Chondrocyte (in vitro differentiated cells): ENCODE measurements at regions not wholly inside any gene's neighbourhood (a gene's known extent, or its start where the extent isn't known, plus 50 kb on each side); places are given as distances from the start of the nearest gene placed in this dataset.

Experiments
- DNase-seq: peaks from one replicate; pipeline ENCODE4 v3.0.0; 2021; ENCODE audit warnings: mixed read lengths, low spot score
- H3K27ac Mint-ChIP-seq: one replicate; pipeline ENCODE4 v1.8.0; 2021; ENCODE audit warnings: mild to moderate bottlenecking, moderate library complexity, mixed read lengths; ENCODE audit not compliant: unreplicated experiment
- H3K27me3 Mint-ChIP-seq: 2 replicates; pipeline ENCODE4 v1.8.0; 2021; ENCODE audit warnings: low read depth, mixed read lengths
- H3K36me3 Mint-ChIP-seq: 2 replicates; pipeline ENCODE4 v1.8.0; 2021; ENCODE audit warnings: low read depth, mixed read lengths
- H3K4me1 Mint-ChIP-seq: 2 replicates; pipeline ENCODE4 v1.8.0; 2021; ENCODE audit warnings: low read depth, mild to moderate bottlenecking, mixed read lengths
- H3K4me3 Mint-ChIP-seq: one replicate; pipeline ENCODE4 v1.8.0; 2021; ENCODE audit warnings: mild to moderate bottlenecking, moderate library complexity, mixed read lengths; ENCODE audit not compliant: unreplicated experiment
- H3K9me3 Mint-ChIP-seq: 2 replicates; pipeline ENCODE4 v1.8.0; 2021; ENCODE audit warnings: low read depth, mixed read lengths
- TF ChIP-seq, protein P1 (sequence below): fragments of 200-600 bp; sonication (generic); IDR thresholded peaks from 2 replicates; pipeline ENCODE4 v1.5.0; 2021; ENCODE audit warnings: antibody characterized with exemption, mild to moderate bottlenecking, moderate library complexity

DNA sequence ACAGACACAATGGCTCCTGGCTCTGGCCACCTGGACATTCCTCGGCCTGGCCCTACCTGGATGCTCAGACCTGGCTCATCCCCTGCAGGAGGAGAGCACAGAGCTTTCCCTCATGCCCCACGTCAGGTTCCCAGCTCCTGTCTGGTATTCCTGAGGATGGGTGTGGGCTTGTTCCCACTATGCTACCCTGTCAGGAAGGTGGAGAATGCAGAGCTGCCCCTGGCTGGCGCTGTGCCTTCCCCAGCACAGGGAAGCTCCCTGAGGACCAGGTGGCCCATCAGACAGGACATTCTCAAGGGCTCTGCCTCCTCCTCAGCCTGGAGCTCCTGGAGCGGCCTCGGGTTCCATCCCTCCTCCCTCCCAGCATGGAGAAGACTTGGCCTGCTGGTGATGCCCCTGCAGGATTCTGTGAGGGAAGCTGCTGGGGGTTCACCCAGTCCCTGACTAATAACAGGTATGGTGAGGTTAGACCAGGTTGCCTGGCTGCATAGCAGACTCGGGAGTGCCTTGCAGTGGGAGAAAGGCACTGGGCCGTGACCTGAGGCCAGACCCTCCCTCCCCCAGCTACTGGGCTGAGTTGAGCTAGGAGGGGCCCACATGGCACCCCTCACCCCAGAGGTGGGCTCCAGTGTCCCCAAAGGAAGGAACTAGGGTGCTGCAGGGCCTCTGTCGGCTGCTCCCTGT lies 156.0 kb upstream of the MLN start:
- Mint-ChIP-seq H3K27me3 (peaks cover 10% of the 10 kb centered on the region), H3K27ac (no peak overlapping the region), H3K9me3 (no peaks in the 10 kb centered on the region), H3K36me3 (no peaks in the 10 kb centered on the region), H3K4me1 (no peaks in the 10 kb centered on the region), H3K4me3 (no peak overlapping the region)
- TF ChIP-seq, protein P1, sequence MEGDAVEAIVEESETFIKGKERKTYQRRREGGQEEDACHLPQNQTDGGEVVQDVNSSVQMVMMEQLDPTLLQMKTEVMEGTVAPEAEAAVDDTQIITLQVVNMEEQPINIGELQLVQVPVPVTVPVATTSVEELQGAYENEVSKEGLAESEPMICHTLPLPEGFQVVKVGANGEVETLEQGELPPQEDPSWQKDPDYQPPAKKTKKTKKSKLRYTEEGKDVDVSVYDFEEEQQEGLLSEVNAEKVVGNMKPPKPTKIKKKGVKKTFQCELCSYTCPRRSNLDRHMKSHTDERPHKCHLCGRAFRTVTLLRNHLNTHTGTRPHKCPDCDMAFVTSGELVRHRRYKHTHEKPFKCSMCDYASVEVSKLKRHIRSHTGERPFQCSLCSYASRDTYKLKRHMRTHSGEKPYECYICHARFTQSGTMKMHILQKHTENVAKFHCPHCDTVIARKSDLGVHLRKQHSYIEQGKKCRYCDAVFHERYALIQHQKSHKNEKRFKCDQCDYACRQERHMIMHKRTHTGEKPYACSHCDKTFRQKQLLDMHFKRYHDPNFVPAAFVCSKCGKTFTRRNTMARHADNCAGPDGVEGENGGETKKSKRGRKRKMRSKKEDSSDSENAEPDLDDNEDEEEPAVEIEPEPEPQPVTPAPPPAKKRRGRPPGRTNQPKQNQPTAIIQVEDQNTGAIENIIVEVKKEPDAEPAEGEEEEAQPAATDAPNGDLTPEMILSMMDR: no peak
- no peak for DNase-seq

DNA sequence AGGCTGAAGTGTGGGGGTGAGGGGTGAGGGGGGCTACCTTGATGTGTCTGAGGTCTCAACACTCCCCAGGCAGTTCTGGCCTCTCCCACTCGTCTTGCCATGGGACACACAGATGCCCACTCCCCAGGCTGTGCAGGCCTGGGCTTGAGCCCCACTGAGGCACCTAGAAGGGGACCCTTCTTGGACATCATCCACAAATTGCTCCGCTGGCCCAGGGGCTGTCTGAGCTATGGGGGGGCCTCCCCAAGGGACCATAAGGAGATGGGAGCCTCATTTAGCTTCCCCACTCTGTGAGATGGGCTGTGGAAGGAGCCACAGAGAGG lies 155.5 kb upstream of the MLN start:
- TF ChIP-seq, protein P1: no peak
- H3K4me1 Mint-ChIP-seq: no peaks in the 10 kb centered on the region
- no peak for DNase-seq
- H3K9me3 Mint-ChIP-seq: no peaks in the 10 kb centered on the region
- H3K27me3 Mint-ChIP-seq: peaks cover 15% of the 10 kb centered on the region
- no peaks in the 10 kb centered on the region for H3K36me3 Mint-ChIP-seq
- H3K27ac Mint-ChIP-seq: no peak overlapping the region
- no peak overlapping the region for H3K4me3 Mint-ChIP-seq

DNA sequence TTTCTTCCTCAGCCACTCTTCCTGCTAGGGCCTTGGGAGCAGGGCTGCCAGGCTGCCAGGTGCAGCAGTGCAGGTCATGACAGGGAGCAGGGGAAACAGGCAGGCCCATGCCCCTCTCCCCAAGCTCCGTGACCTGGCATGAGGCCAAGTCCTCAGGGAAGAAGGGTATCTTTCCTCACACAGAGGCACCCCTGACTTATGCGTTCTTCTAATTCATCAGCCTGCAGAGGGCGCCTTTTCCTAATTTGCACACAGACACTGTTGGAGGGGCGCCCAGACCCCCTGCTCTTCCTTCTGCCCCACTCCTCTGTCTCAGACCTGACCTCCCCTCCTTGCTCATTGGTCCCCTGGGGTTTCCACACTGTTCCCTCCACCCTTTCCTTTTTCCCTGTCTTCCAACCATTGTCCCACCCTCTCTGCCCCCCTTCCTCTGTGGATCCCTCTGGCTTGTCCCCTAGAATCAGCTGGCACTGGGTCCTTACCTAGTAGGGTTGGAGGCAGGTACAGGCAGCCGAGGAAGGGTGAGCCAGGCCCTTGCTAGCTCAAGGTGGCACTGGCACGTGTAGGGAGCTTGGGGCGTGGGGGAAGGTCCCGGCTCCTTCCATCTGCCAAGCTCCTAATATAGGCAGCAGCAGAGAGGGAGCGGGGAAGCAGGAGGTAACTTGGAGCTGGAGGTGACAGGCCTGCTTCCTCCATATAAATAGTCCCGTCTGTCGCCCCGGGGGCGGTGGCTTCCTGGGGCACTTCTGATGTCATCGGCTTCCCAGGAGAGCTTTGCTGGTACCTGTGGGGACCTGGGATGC lies 154.9 kb upstream of the MLN start:
- no peak overlapping the region for H3K27ac Mint-ChIP-seq
- H3K4me3 Mint-ChIP-seq: no peak overlapping the region
- no peak for DNase-seq
- H3K27me3 Mint-ChIP-seq: peaks cover 18% of the 10 kb centered on the region
- H3K9me3 Mint-ChIP-seq: no peaks in the 10 kb centered on the region
- H3K4me1 Mint-ChIP-seq: no peaks in the 10 kb centered on the region
- H3K36me3 Mint-ChIP-seq: no peaks in the 10 kb centered on the region
- TF ChIP-seq, protein P1: peak; percentile 70

DNA sequence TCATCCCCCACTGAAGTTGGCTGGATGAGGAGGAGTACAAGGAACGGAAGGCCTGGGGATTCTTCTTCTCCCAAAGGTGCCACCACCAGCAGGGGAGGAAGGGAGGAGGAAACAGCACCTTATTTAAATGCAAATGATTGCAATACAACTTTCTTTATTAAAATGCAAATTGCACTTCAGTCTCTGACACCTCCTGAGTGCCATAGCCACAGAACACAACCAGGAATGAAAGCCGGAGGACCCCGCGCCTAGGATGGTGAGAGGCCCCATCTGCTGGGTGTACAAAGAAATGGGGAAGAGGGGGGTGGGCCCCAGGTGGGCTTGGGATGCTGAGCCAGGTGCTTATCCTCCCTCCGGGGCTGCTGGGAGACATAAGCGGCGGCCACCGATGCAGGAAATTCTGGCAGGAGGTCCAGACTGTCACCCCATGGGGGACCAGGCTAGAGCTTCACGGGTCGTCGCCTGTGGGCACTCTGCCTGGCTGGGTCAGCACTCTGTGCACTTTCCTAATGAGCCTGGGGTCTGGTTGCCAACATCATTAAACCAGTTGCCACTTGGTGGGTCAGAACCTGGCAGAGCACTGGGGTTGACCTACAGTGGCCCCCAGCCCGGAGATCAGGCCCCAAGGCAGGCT lies 154.2 kb upstream of the MLN start:
- TF ChIP-seq, protein P1: no peak
- Mint-ChIP-seq H3K27me3 (peaks cover 24% of the 10 kb centered on the region), H3K36me3 (no peaks in the 10 kb centered on the region), H3K4me3 (no peak overlapping the region), H3K4me1 (no peaks in the 10 kb centered on the region), H3K9me3 (no peaks in the 10 kb centered on the region), H3K27ac (no peak overlapping the region)
- DNase-seq: no peak

DNA sequence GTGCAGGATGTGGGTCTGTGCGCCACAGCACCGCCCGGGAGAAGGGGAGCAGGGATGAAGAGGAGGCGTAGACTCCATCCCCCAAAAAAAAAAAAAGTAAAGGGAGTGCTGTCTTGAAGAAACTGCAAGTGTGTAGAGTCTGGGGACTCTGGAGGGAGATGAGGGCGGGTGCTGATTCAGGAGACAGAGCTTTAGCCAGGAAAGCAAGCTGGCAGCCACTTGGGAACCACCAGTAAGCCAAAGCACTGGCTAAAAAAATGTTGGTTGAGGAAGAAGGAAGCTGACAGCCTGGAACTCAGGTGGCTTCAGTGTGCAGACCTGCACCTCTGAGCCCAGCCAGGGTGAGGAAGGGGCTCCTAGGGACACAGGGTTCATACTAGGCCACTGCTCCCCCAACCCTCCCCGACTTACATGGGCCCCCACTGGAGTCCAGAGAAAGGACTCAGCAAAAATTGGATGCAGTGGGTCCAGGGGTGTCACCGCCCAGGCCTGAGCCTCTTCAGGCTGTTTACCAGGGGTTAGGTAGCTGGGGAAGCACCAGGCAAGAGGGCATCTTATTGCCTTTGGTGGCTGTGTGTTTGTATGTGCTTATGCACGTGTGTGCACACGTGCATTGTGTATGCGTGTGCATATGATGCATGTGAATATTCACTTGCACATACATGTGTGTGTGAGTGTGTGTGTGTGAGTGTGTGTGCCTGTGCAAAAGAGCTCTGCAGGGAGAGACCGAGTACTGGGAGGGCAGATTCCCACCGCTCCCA lies 153.5 kb upstream of the MLN start:
- peaks cover 29% of the 10 kb centered on the region for H3K27me3 Mint-ChIP-seq
- no peak for DNase-seq
- no peaks in the 10 kb centered on the region for H3K4me1 Mint-ChIP-seq
- H3K4me3 Mint-ChIP-seq: no peak overlapping the region
- TF ChIP-seq, protein P1: no peak
- no peaks in the 10 kb centered on the region for H3K36me3 Mint-ChIP-seq
- no peaks in the 10 kb centered on the region for H3K9me3 Mint-ChIP-seq
- no peak overlapping the region for H3K27ac Mint-ChIP-seq
